ENCODE measurements at regions not wholly inside any gene's neighbourhood (a gene's known extent, or its start where the extent isn't known, plus 50 kb on each side); places are given as distances from the start of the nearest gene placed in this dataset.
"Not testable (repeated sequence)": the region's sequence is repeated elsewhere in the genome, so short reads cannot be mapped to it uniquely, and the experiment has no call there.

DNA sequence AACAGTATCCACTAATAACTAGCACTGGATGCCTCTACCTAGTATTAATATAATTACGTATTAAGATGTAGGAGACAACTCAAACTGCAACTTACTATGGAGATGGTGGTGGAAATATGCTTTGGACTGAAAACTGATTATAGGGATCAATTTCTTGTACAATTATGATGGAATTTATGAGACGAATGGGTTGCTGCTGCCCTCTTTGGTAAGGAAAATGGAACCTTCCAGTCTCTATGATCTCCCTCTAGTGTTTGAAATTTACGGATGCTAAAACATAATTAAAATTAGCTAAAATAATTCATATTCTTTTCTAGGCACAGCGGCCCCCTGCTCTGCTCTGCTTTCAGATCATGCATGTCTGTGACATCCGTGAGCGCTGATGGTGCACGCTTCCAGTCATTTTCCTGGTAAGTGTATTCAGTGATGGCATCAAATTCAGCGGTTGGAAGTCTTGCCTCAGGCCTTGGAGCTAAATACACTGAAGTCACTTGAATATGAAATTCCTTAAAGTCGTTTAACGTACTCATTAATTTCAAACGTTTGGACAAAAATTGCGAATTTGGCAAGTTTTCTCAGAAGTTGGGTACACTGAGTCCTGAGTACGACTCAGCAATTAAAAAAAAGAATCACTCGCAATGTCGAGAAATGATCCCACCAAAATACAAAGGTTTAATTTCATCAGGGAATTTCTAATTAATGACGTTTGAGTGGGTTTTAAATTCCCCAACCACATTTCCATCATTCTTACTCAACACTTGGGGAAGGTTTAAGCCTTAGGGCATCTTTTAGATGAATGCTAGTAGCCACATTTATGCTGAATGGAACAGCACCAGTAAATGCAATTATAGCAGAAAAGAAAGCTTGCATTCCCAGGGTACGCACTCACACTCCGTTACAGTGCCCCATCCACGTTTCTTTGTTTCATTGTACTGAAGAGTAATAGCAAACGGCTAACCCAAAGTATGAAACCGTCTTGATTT lies 132.6 kb downstream of the NR2F2 start:
- H3K27me3 Mint-ChIP-seq: no peaks in the 10 kb centered on the region

DNA sequence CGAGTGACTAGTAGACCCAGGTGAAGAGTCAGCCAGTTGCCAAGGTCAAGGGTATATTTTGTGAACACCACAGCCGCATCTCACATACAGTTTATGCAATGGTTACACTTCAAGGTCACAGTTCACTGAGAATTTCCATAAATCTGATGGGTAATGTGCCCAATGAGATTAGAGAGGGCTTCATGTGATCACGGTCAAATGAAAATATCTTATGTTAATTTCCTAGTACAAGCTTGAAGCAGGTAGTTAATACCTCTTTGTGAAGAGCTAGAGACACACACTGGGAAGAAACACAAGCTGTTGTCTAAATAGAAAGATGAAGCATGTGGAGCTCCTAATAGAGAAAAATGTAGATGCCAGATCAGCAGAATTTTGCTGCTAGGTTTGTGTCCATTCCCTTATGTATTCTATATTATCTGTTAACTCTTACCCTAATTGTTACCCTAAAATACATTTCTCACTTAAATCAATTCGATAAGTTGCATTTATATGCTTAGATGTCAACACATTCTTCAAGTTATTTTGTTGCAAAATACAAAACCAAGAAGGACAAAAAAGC lies 136.0 kb downstream of the NR2F2 start:
- Mint-ChIP-seq H3K4me3 (no peak overlapping the region), H3K36me3 (ENCODE audit: low read depth) (no peaks in the 10 kb centered on the region), H3K4me1 (no peaks in the 10 kb centered on the region), H3K27me3 (no peaks in the 10 kb centered on the region), H3K27ac (no peak overlapping the region)
- DNase-seq (no peak), ATAC-seq (no peak)
- H3K9me3 ChIP-seq (ENCODE audit: control insufficient read depth, low read length, poor library complexity, severe bottlenecking): no peaks in the 10 kb centered on the region

More for the DNA sequence above, 132.6 kb downstream of the NR2F2 start:
- H3K9me3 ChIP-seq (ENCODE audit: control insufficient read depth, low read length, poor library complexity, severe bottlenecking): no peaks in the 10 kb centered on the region
- ATAC-seq (no peak), DNase-seq (no peak)
- Mint-ChIP-seq H3K4me3 (no peak overlapping the region), H3K4me1 (no peaks in the 10 kb centered on the region), H3K36me3 (ENCODE audit: low read depth) (no peaks in the 10 kb centered on the region), H3K27ac (no peak overlapping the region)

DNA sequence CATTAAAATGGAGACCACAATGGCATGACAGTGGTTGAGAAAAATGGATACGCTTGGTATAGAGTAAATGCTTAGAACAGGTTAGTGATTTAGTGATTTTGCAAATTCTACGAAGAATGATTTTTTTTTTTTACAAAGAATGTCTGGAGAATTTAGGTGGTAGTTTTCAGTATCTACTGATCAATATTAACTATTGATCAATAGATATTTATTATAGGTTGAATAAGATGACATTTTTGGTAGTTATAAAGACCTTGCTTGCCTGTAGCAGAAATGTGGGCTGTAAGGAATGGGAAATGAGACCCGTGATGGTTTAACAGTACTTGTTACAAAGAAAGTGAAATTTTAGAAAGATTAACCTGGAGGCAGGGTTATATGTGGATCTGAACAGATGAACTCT lies 137.5 kb downstream of the NR2F2 start:
- Mint-ChIP-seq H3K27ac (no peak overlapping the region), H3K4me3 (no peak overlapping the region), H3K4me1 (no peaks in the 10 kb centered on the region), H3K36me3 (ENCODE audit: low read depth) (no peaks in the 10 kb centered on the region), H3K27me3 (no peaks in the 10 kb centered on the region)
- H3K9me3 ChIP-seq (ENCODE audit: control insufficient read depth, low read length, poor library complexity, severe bottlenecking): no peaks in the 10 kb centered on the region
- ATAC-seq: no peak
- DNase-seq: no peak

DNA sequence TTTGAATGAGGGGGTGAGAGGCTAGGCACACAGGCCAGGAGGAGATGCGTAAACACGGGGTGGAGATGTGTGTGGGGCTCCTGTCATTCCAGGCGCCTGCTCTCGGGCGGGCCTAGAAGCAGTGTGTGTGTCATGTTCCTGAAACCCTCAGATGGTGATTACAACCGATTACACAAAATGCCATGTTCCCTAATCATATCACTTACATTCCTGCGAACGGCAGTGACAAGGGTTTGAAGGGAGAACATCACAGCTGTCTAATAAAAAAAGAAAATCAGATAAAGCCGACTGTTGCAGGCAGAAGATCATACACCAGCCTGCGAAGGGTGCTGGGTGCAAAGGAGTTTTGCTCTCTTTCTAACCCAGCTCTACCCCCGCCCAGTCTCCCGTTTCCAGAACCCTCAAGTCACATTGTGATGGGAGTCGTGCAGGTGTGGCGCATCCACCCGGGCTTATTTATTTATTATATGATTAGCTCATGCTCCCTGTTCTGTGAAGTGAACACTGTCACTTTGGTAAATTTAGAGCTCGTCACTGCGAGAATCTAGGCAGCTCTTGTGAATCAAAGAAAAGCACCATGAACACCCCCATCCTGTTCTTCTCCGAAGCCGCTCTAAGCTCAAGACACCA lies 140.3 kb downstream of the NR2F2 start:
- no peaks in the 10 kb centered on the region for H3K27me3 Mint-ChIP-seq
- ATAC-seq: no peak
- DNase-seq: no peak
- H3K4me3 Mint-ChIP-seq: no peak overlapping the region
- H3K4me1 Mint-ChIP-seq: no peaks in the 10 kb centered on the region
- H3K9me3 ChIP-seq (ENCODE audit: control insufficient read depth, low read length, poor library complexity, severe bottlenecking): no peaks in the 10 kb centered on the region
- H3K36me3 Mint-ChIP-seq (ENCODE audit: low read depth): no peaks in the 10 kb centered on the region
- no peak overlapping the region for H3K27ac Mint-ChIP-seq

DNA sequence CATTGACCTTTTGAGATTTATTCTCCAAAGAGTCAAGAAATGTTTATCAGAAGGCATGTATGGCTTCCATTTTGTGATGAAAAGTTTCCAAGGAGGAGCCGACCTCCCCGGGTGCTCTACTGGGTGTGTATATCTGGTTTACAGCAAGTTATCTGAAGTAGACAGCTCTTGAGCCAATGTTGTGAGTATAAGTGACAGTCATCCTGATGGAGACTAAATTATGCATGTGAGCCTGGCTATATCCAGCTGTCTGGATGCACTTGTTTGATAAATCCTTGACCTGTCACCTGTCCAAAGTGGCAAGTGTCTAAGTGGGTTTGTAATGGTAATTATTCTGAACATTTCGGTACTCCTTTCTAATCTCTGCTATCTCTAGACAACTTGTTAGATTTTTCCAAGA lies 142.2 kb downstream of the NR2F2 start:
- Mint-ChIP-seq H3K36me3 (ENCODE audit: low read depth) (no peaks in the 10 kb centered on the region), H3K4me1 (no peaks in the 10 kb centered on the region), H3K4me3 (no peak overlapping the region), H3K27me3 (no peaks in the 10 kb centered on the region), H3K27ac (no peak overlapping the region)
- ATAC-seq (no peak), DNase-seq (no peak)
- no peaks in the 10 kb centered on the region for H3K9me3 ChIP-seq (ENCODE audit: control insufficient read depth, low read length, poor library complexity, severe bottlenecking)

DNA sequence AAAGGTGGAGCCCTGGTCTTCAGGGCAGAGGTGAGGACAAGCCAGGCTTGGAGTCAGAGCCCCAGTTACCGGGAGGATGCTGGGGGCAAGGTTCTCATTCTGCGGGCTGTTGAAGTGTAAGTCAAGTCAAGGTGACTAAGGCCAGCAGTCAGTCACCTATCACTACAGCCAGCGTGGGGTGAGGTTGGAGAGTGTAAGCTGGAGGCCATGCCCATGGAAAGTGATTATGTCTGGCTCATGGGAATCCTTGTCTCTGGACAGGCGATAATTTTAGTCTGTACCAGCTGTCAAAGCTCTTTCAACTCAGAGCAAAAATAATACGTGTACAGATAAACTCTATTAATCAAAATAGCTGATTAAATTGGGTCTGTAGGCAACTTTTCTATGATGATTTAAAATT lies 143.1 kb downstream of the NR2F2 start:
- H3K9me3 ChIP-seq (ENCODE audit: control insufficient read depth, low read length, poor library complexity, severe bottlenecking): no peaks in the 10 kb centered on the region
- ATAC-seq (no peak), DNase-seq (no peak)
- H3K27me3 Mint-ChIP-seq: no peaks in the 10 kb centered on the region
- no peak overlapping the region for H3K27ac Mint-ChIP-seq
- H3K4me3 Mint-ChIP-seq: no peak overlapping the region
- no peaks in the 10 kb centered on the region for H3K4me1 Mint-ChIP-seq
- no peaks in the 10 kb centered on the region for H3K36me3 Mint-ChIP-seq (ENCODE audit: low read depth)

DNA sequence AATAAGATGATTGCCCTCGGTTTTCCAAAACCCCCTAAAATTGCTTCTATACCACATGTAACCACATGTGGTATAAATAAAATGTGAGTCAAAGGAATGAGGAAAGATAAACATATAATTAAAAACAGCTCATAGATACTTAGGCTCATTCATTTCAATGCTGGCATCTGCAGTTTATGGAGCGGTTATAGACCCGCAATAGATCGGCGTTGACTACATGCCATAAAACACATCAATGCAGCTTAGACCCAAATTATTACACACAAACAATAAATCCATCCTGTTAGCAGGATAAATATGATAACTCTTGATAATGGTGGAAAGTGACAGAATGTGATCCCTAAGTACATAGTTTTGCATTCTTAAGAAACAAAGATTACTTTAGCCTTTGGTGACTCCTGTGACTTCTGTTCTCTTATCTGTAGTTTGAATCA lies 143.7 kb downstream of the NR2F2 start:
- no peak for ATAC-seq

DNA sequence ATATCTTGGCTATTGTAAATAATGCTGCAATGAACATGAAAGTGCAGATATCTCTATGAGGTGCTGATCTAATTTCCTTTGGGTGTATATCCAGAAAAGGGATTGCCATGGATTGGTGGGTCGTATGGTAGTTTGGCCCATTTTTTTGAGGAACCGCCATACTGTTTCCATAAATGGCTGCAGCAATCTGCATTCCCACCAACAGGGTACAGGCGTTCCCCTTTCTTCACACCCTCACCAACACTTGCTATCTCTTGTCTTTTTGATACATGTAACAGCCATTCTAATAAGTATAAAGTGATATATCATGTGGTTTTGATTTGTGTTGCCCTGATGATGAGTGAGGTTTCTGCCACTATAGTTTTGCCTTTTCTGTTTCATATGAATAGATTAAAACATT lies 146.7 kb downstream of the NR2F2 start:
- Mint-ChIP-seq H3K4me3 (no peak overlapping the region), H3K27me3 (no peaks in the 10 kb centered on the region), H3K36me3 (ENCODE audit: low read depth) (no peaks in the 10 kb centered on the region), H3K4me1 (no peaks in the 10 kb centered on the region), H3K27ac (no peak overlapping the region)
- ATAC-seq (no peak), DNase-seq (no peak)
- no peaks in the 10 kb centered on the region for H3K9me3 ChIP-seq (ENCODE audit: control insufficient read depth, low read length, poor library complexity, severe bottlenecking)

More for the DNA sequence above, 143.7 kb downstream of the NR2F2 start:
- Mint-ChIP-seq H3K36me3 (ENCODE audit: low read depth) (no peaks in the 10 kb centered on the region), H3K27me3 (no peaks in the 10 kb centered on the region), H3K27ac (no peak overlapping the region), H3K4me1 (no peaks in the 10 kb centered on the region), H3K4me3 (no peak overlapping the region)
- no peak for DNase-seq
- H3K9me3 ChIP-seq (ENCODE audit: control insufficient read depth, low read length, poor library complexity, severe bottlenecking): no peaks in the 10 kb centered on the region

DNA sequence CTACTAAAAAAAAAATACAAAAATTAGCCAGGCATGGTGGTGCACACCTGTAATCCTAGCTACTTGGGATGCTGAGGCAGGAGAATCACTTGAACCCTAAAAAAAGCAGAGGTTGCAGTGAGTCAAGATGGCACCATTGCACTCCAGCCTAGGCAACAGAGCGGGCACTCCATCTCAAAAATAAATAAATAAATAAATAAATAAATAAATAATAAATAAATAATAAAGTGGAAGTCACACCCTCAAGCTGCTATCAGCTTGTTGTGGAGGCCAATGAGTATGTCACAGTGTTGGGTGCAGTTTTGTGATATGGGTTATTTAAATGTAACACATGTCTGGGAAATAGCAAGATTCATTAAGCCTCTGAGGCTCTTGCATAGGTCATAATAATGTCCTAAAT lies 153.9 kb downstream of the NR2F2 start:
- H3K4me3 Mint-ChIP-seq; H3K27ac Mint-ChIP-seq; H3K36me3 Mint-ChIP-seq (ENCODE audit: low read depth); H3K27me3 Mint-ChIP-seq; H3K9me3 ChIP-seq (ENCODE audit: control insufficient read depth, low read length, poor library complexity, severe bottlenecking); H3K4me1 Mint-ChIP-seq; ATAC-seq; DNase-seq: not testable (repeated sequence)

DNA sequence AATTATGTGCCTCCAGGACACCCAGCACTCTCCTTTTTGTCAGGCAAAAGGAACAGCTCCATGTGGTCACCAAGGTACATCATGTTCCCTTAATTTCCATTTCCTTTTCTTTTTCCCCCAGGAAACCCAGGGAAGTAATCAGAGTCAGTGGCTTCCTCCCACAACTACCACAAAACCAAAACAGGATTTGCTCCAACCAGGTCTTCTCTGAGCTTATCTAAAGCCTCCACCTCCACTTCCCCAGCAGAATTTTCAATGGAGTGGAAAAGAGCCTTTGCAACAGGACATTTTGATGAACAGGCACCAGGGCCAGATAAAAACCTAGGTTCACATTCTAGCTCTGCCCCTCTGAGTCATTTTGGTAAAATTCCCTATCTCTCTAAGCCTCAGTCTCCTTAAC lies 154.3 kb downstream of the NR2F2 start:
- H3K4me3 Mint-ChIP-seq: no peak overlapping the region
- no peaks in the 10 kb centered on the region for H3K36me3 Mint-ChIP-seq (ENCODE audit: low read depth)
- no peaks in the 10 kb centered on the region for H3K4me1 Mint-ChIP-seq
- H3K27ac Mint-ChIP-seq: no peak overlapping the region
- DNase-seq (no peak), ATAC-seq (no peak)
- H3K9me3 ChIP-seq (ENCODE audit: control insufficient read depth, low read length, poor library complexity, severe bottlenecking): no peaks in the 10 kb centered on the region
- H3K27me3 Mint-ChIP-seq: no peaks in the 10 kb centered on the region

DNA sequence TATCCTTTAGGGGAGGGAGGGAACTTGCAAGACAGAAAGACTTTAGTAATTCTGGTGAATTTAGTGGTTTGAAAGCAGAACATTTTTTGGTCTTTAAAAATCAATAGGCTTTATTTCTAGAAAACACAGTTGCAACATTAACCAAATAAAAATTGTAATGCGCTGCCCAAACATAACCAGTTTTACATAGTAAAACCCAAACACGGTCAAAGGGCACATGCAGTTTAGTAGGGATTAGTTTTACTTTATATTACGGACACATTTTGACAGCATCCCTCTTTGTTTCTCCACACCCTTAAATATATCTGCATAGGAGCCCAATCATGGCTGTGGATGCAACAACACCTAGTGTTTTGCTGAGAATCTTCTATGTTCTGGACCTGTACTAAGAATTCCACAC lies 156.7 kb downstream of the NR2F2 start:
- H3K9me3 ChIP-seq (ENCODE audit: control insufficient read depth, low read length, poor library complexity, severe bottlenecking): no peaks in the 10 kb centered on the region
- Mint-ChIP-seq H3K27ac (no peak overlapping the region), H3K4me1 (no peaks in the 10 kb centered on the region), H3K36me3 (ENCODE audit: low read depth) (no peaks in the 10 kb centered on the region), H3K4me3 (no peak overlapping the region), H3K27me3 (no peaks in the 10 kb centered on the region)
- ATAC-seq (no peak), DNase-seq (no peak)

DNA sequence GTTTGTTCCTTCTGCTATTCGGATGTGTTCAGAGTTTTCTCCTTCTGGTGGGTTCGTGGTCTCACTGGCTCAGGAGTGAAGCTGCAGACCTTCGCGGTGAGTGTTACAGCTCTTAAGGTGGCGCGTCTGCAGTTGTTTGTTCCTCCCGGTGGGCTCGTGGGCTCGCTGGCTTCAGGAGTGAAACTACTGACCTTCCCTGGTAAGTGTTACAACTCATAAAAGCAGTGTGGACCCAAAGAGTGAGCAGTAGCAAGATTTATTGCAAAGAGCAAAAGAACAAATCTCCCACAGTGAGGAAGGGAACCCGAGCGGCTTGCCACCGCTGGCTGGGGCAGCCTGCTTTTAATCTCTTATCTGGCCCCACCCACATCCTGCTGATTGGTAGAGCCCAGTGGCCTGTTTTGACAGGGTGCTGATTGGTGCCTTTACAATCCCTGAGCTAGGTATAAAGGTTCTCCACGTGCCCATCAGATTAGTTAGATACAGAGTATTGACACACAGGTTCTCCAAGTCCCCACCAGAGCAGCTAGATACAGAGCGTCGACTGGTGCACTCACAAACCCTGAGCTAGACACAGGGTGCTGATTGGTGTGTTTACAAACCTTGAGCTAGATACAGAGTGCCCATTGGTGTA lies 160.7 kb downstream of the NR2F2 start:
- not testable (repeated sequence) for H3K4me1 Mint-ChIP-seq; H3K36me3 Mint-ChIP-seq (ENCODE audit: low read depth); DNase-seq; H3K9me3 ChIP-seq (ENCODE audit: control insufficient read depth, low read length, poor library complexity, severe bottlenecking); H3K27me3 Mint-ChIP-seq; ATAC-seq; H3K27ac Mint-ChIP-seq; H3K4me3 Mint-ChIP-seq
